ENCODE measurements at regions not wholly inside any gene's neighbourhood (a gene's known extent, or its start where the extent isn't known, plus 50 kb on each side); places are given as distances from the start of the nearest gene placed in this dataset.

DNA sequence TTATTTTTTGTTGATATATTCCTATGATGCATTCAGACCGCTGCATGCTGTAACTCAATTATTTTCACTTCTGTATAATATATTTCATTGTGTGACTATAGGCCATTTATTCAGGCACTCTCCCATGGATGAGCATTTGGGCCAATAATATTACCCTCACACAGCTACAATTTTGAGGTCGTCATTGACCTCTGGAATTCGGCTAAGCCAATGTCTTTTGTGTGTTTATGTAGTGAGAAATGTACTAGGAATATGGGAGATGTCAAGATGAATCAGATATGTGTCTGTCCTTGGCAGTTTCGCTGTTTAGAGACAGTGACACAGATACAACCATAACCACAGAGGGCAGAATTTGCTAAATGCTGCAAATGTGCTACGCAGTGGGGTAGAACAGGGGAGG is 474.2 kb downstream of the ADRA2A start:
- no peaks in the 10 kb centered on the region for H3K4me1 Mint-ChIP-seq

DNA sequence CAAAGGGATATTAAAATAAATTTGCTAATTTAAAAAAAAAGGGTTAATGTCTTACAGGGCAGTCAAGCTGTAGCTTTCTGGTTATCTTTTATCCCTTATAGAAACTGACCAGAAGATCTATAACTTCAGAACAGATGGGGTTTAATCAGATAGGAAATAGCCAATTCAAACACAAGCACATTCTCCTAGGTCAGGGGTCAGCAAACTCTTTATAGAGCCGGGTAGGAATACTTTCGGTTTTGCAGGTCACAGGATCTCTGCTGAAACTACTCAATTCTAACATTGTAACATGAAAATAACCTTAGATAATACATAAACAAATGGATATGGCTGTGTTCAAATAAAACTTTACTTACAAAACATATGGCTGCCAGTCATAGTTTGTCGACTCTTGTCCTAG is 479.8 kb downstream of the ADRA2A start:
- DNase-seq (ENCODE audit: low spot score in 2 of 2) = no peak
- Mint-ChIP-seq H3K4me3 (no peak overlapping the region), H3K27ac (no peak overlapping the region), H3K36me3 (no peaks in the 10 kb centered on the region), H3K9me3 (no peaks in the 10 kb centered on the region), H3K4me1 (no peaks in the 10 kb centered on the region)
- ATAC-seq = no peak

More for the DNA sequence above, 474.2 kb downstream of the ADRA2A start:
- Mint-ChIP-seq H3K27ac (no peak overlapping the region), H3K4me3 (no peak overlapping the region), H3K9me3 (no peaks in the 10 kb centered on the region), H3K36me3 (no peaks in the 10 kb centered on the region)
- DNase-seq (ENCODE audit: low spot score in 2 of 2) = no peak
- no peak for ATAC-seq

- ATAC-seq = no peak
- H3K9me3 Mint-ChIP-seq = no peaks in the 10 kb centered on the region
- no peaks in the 10 kb centered on the region for H3K4me1 Mint-ChIP-seq
- no peak for DNase-seq (ENCODE audit: low spot score in 2 of 2)
- no peak overlapping the region for H3K4me3 Mint-ChIP-seq
- H3K27ac Mint-ChIP-seq = no peak overlapping the region
- H3K36me3 Mint-ChIP-seq = no peaks in the 10 kb centered on the region
Observed at GRCh38 chr10:111558211-111558610, 481.4 kb downstream of the ADRA2A start.

- H3K9me3 Mint-ChIP-seq = no peaks in the 10 kb centered on the region
- no peaks in the 10 kb centered on the region for H3K4me1 Mint-ChIP-seq
- no peak for DNase-seq (ENCODE audit: low spot score in 2 of 2)
- H3K4me3 Mint-ChIP-seq = no peak overlapping the region
- no peak overlapping the region for H3K27ac Mint-ChIP-seq
- H3K36me3 Mint-ChIP-seq = no peaks in the 10 kb centered on the region
- ATAC-seq = no peak
Observed at GRCh38 chr10:111560027-111560426, 483.2 kb downstream of the ADRA2A start.

GRCh38 chr10:111561124-111561523 is 484.3 kb downstream of the ADRA2A start:
- no peaks in the 10 kb centered on the region for H3K4me1 Mint-ChIP-seq
- H3K36me3 Mint-ChIP-seq = no peaks in the 10 kb centered on the region
- no peak for ATAC-seq
- H3K4me3 Mint-ChIP-seq = no peak overlapping the region
- DNase-seq (ENCODE audit: low spot score in 2 of 2) = no peak
- no peak overlapping the region for H3K27ac Mint-ChIP-seq
- no peaks in the 10 kb centered on the region for H3K9me3 Mint-ChIP-seq

GRCh38 chr10:111565542-111565941 is 488.7 kb downstream of the ADRA2A start:
- H3K4me1 Mint-ChIP-seq = no peaks in the 10 kb centered on the region
- no peak overlapping the region for H3K4me3 Mint-ChIP-seq
- no peak for ATAC-seq
- no peaks in the 10 kb centered on the region for H3K9me3 Mint-ChIP-seq
- H3K27ac Mint-ChIP-seq = no peak overlapping the region
- H3K36me3 Mint-ChIP-seq = no peaks in the 10 kb centered on the region
- DNase-seq (ENCODE audit: low spot score in 2 of 2) = no peak

DNA sequence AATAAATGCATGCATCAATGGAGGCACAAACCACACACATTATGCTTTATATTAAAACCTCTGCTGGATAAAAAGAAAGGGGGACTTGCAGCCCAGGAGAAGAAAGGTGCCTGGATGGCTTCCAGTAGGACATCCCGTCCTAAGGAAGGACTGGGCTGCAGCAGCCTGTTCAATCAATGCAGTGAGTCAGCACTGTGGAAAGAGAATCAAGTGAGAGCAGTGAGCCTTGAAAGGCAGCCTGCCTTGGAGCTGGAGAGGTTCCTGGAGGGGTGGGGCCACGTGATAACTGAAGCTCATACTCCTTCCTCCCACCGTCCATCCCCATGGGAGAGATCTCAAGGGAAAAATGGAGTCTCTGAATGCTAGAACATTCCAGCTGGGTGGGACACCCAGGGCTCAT is 501.2 kb downstream of the ADRA2A start:
- Mint-ChIP-seq H3K27ac (no peak overlapping the region), H3K4me1 (no peaks in the 10 kb centered on the region)
- ATAC-seq = no peak

DNA sequence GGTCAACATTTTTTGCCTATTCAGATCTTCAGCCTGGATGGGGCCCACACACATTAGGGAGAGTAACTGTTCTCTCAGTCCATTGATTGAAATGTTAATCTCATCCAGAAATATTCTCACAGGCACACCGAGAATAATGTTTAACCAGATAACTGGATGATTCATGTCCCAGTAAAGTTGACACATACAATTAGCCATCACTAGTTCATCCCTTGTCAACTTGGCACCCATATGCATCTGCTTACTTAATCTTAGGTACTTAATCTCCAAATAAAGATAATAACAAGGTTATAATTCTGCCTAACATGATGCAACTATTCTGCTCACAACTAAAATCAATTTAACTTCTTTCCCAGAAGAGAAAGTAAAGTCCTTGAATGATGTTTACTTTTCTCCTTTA is 502.6 kb downstream of the ADRA2A start:
- Mint-ChIP-seq H3K27ac (no peak overlapping the region), H3K4me1 (no peaks in the 10 kb centered on the region), H3K4me3 (no peak overlapping the region), H3K36me3 (no peaks in the 10 kb centered on the region), H3K9me3 (no peaks in the 10 kb centered on the region)
- DNase-seq (ENCODE audit: low spot score in 2 of 2) (no peak), ATAC-seq (no peak)

More for the DNA sequence above, 501.2 kb downstream of the ADRA2A start:
- no peak for DNase-seq (ENCODE audit: low spot score in 2 of 2)
- Mint-ChIP-seq H3K36me3 (no peaks in the 10 kb centered on the region), H3K9me3 (no peaks in the 10 kb centered on the region), H3K4me3 (no peak overlapping the region)

DNA sequence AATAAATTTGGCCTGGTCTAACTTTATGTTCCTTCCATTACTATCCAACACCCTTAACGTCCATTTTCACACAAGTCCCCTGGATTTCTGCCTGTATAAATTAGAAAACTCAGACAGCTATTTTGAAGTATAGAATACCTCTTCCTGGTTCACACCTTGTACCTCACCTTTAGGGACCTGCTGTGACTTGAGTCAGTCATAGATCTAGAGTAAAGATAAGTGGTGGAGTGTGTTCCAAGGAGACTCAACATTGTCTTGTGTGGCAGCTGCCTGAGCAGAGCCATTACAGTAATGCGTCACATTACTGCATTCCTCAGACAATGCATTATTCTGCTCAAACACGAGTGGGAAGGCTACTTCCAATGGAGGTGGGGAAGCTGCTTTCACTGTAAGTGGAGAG is 513.9 kb downstream of the ADRA2A start:
- Mint-ChIP-seq H3K36me3 (no peaks in the 10 kb centered on the region), H3K4me1 (no peaks in the 10 kb centered on the region), H3K27ac (no peak overlapping the region), H3K9me3 (no peaks in the 10 kb centered on the region), H3K4me3 (no peak overlapping the region)
- ATAC-seq (no peak), DNase-seq (ENCODE audit: low spot score in 2 of 2) (no peak)

GRCh38 chr10:111593578-111593977 is 516.7 kb downstream of the ADRA2A start:
- no peak for ATAC-seq
- no peak overlapping the region for H3K27ac Mint-ChIP-seq
- H3K9me3 Mint-ChIP-seq = no peaks in the 10 kb centered on the region
- H3K4me3 Mint-ChIP-seq = no peak overlapping the region
- no peaks in the 10 kb centered on the region for H3K4me1 Mint-ChIP-seq
- DNase-seq (ENCODE audit: low spot score in 2 of 2) = no peak
- no peaks in the 10 kb centered on the region for H3K36me3 Mint-ChIP-seq

- no peaks in the 10 kb centered on the region for H3K9me3 Mint-ChIP-seq
- H3K4me1 Mint-ChIP-seq = no peaks in the 10 kb centered on the region
- DNase-seq (ENCODE audit: low spot score in 2 of 2) = no peak
- no peak overlapping the region for H3K4me3 Mint-ChIP-seq
- no peak overlapping the region for H3K27ac Mint-ChIP-seq
- no peak for ATAC-seq
- no peaks in the 10 kb centered on the region for H3K36me3 Mint-ChIP-seq
Observed at GRCh38 chr10:111595173-111595572, 518.3 kb downstream of the ADRA2A start.

DNA sequence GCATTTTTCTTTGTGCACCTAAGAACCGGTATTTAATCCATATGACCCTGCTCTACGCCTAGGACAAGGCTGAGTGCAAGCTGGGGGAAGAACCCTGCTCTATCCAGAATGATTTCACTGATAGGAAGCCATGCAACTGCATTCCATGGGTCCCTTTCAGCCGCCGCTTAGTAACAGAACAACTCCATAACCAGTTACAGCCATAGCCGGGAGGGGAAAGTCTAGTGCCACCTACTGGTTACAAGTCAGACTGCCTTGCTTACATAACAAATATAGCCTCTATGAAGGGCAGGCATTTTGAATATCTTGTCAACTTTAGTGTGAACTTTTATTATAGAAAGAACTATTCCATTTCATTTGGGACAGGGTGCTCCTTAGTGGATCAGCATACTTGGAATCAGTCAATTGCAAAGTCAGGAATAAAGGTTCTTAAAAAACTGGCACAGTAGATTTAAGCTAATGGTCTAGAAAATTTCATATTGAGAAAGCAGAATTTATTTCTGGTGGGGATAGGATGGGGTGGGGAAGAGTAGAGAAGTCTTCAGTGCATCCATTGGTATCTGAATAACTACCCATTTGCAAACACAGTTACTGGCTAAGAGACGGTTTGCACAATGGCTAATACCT is 521.7 kb downstream of the ADRA2A start:
- Mint-ChIP-seq H3K4me1 (no peaks in the 10 kb centered on the region), H3K4me3 (no peak overlapping the region), H3K27ac (no peak overlapping the region), H3K36me3 (no peaks in the 10 kb centered on the region), H3K9me3 (no peaks in the 10 kb centered on the region)
- DNase-seq (ENCODE audit: low spot score in 2 of 2) = peak; percentile 8 to 56
- ATAC-seq = peak; percentile 67

DNA sequence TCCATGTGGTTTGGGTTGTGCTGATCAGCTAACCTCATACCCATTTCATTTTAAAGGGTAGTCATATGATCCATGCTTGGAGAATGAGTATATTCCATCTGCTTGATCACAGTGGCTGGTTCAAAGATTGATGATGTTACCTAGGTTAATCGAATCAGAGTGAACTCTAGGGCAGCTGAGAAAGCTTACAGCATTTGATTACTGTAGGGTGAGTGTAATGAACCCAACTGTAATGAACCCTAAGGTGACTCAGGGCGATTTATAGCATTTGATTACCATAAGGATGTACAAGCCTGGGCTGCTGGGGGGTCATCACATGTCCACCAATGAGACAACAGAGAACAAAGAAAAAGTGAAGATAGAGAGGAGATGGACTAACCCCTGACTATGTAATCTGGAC is 523.1 kb downstream of the ADRA2A start:
- Mint-ChIP-seq H3K9me3 (no peaks in the 10 kb centered on the region), H3K36me3 (no peaks in the 10 kb centered on the region), H3K4me3 (no peak overlapping the region), H3K27ac (no peak overlapping the region), H3K4me1 (no peaks in the 10 kb centered on the region)
- no peak for ATAC-seq
- DNase-seq (ENCODE audit: low spot score in 2 of 2) = no peak

- Mint-ChIP-seq H3K9me3 (no peaks in the 10 kb centered on the region), H3K4me3 (no peak overlapping the region), H3K36me3 (no peaks in the 10 kb centered on the region), H3K27ac (no peak overlapping the region), H3K4me1 (no peaks in the 10 kb centered on the region)
- no peak for ATAC-seq
- DNase-seq (ENCODE audit: low spot score in 2 of 2) = no peak
Observed at GRCh38 chr10:111600772-111601171, 523.9 kb downstream of the ADRA2A start.

DNA sequence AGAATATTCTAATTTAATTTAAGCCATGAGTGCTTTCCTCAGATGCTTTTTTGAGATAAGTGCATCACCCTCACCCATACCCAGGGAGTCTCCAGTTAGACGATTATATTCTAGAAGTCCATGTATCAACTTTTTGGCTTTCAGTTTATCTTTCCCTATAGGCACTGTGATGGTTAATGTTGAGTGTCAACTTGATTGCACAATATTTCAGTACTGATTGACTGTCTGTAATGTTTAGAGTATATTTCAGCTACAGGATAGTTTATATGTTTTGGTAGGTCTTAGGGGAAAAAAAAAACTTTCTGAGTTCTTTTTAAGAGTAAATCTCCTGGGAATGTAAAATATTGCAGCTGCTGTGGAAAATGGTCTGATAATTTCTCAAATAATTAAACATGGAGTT is 535.4 kb downstream of the ADRA2A start:
- DNase-seq (ENCODE audit: low spot score in 2 of 2) = no peak
- Mint-ChIP-seq H3K36me3 (no peaks in the 10 kb centered on the region), H3K4me3 (no peak overlapping the region), H3K4me1 (no peaks in the 10 kb centered on the region), H3K9me3 (no peaks in the 10 kb centered on the region), H3K27ac (no peak overlapping the region)
- ATAC-seq = no peak

GRCh38 chr10:111634191-111634590 is 549.4 kb downstream of the GPAM start:
- H3K36me3 Mint-ChIP-seq = no peaks in the 10 kb centered on the region
- ATAC-seq (no peak), DNase-seq (ENCODE audit: low spot score in 2 of 2) (no peak)
- H3K27ac Mint-ChIP-seq = no peak overlapping the region
- no peaks in the 10 kb centered on the region for H3K4me1 Mint-ChIP-seq
- no peak overlapping the region for H3K4me3 Mint-ChIP-seq
- H3K9me3 Mint-ChIP-seq = peaks cover 3% of the 10 kb centered on the region

- H3K4me3 Mint-ChIP-seq = no peak overlapping the region
- peaks cover 9% of the 10 kb centered on the region for H3K9me3 Mint-ChIP-seq
- ATAC-seq = no peak
- H3K4me1 Mint-ChIP-seq = no peaks in the 10 kb centered on the region
- no peaks in the 10 kb centered on the region for H3K36me3 Mint-ChIP-seq
- H3K27ac Mint-ChIP-seq = no peak overlapping the region
- DNase-seq (ENCODE audit: low spot score in 2 of 2) = no peak
Observed at GRCh38 chr10:111646021-111646420, 537.5 kb downstream of the GPAM start.
